HG02943 (cell line): ENCODE measurements at regions not wholly inside any gene's neighbourhood (a gene's known extent, or its start where the extent isn't known, plus 50 kb on each side); places are given as distances from the start of the nearest gene placed in this dataset.

ENCODE experiments used
- ATAC-seq: cut with Tn5 transposase; IDR thresholded peaks from one replicate; pipeline ENCODE4 v1.9.1; 2021; ENCODE audit warnings: mild to moderate bottlenecking, low read depth, moderate library complexity; ENCODE audit not compliant: unreplicated experiment

DNA sequence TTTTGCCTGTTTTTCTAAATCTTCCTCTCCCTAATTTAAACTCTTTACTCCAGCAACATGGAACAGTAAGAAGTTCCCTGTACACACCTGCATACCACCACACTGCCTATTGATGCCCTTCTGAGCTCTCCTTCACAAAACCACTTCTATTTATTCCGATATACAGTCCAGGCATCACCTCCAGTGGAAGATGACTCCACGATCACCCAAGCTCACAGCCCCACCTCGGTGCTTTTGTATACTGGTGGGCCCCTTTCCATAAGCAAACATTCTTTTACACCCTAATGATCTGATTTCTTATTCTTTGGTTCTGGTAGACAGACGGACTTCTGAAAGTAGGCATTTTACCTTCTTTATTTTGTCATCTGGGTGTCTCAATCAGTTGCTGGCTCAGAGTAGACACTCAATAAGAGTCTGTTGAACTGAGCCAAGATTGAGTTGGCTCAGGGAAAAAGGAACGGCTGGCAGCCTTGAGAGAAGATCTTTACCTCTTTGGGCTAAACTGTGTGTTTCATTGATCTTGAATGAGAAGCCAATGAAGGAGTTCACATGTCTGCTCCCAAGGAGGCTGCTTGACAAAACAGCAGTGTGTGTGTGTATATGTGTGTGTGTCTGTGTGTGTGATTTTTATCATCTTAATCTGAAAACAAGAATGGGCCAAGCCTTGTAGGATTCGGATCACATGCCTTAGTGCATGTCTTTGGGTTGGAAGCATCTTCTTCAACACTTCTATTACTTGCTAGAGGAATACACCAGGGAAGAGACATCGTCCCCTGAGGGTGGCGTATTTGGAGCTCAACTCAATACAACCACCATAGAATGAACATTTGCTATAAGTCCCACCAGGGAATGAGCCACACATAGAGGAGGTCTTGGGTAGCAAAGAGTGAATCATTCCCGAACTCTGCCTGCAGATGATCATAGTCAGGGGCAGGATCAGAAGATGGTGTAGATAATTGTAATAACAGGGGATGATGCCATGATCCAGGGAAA lies 341.8 kb downstream of the CYRIA start:
- no peak for ATAC-seq

DNA sequence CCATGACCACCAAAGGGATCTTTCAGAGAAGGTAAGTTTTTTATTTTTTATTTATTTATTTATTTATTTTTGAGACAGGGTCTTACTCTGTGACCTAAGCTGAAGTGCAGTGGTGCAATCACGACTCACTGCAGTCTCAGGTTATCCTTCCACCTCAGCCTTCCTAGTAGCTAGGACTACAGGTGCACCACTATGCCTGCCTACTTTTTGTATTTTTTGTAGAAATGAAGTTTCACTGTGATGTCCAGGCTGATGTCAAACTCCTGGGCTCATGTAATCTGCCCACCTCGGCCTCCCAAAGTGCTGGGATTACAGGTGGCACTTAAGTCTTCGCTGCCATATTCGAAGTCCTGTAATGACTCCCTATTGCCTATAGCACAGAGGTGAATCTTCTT lies 342.5 kb downstream of the CYRIA start:
- ATAC-seq, result no peak

DNA sequence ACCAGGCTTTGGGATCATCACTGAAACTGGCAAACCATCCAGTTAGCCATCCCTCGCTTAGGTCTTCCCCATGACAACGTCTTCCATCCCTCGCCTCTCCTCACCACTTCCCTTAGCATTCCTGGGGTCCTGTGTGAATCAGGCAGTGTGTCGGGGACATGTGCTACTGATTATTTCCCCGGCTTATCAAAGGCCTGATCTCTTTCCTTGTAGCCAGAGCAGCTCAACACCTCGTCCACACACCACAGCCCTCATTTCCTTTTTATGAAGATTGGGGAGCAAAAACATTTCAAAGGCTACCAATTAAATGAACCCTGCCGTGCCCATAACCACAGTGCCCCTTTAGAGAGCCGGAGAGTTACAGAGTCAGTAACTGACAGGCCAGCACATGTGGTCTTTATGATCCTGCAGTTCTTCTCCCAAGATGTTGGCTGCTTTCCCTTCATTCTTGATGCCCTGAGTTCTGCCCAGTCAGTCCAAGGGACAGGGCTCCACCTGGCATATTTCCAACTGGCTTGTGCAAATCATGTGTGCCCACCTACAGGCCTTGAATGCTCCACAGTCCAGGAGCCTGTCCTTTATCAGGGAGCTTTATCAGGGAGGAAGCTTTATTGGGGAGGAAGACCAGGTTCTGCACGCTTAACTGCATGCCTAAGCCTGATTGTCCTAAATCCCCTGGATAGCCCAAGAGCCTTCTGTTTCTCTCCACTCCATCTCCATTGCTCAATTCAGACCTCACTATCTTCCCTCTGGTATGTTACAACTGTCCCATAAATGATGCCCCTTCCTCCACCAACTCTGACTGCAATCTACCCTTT lies 343.1 kb downstream of the CYRIA start:
- no peak for ATAC-seq

DNA sequence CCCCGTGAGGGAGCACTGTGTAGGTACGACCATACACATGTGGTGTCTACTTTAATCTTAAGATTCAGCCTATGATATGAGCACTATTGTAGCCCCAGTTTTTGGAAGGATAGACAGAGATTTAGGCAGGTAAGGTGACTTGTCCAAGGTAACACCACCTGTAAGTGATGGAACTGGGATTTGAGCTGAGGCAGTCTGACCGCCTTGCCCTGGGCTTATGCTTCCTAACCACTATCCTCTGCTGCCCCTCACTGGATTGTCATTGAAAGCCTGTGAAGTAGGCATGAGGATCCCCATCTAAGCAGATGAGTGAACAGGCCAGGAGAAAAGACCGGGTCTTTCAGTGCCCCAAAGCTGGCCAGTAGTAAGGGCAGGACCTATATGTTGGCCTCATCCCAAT lies 343.8 kb downstream of the CYRIA start:
- ATAC-seq, result no peak

- ATAC-seq, result no peak
Measured at GRCh38 chr2:16321256-16321655, 344.4 kb downstream of the CYRIA start.

- no peak for ATAC-seq
Measured at GRCh38 chr2:16320716-16321115, 344.9 kb downstream of the CYRIA start.

DNA sequence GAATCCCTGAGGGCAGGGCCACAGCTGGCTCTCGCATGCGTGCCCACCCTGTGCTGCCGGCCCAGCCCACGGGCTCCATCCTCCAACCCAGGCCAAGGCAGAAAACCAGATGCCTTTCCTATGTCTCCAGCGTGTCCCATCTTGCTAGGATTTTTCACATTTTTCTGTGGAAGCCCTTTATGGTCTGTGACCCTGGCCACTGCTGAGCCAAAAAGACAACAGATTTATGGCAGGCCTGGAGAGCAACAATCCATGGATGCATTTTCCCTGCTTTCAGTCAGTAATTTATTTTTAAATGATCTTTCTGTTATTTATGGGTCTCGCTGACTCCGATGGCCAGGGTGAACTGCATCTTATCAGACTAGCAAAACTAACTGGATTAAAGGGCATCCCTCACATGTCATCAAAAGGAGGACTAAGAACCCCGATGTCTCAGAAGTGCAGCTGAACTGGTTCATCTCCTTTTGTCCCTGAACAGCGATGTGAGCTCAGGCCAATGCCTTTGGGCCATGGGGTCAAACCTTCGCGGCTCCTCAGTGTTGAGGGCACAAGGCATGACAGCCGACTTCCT lies 346.0 kb downstream of the CYRIA start:
- ATAC-seq, result no peak

GRCh38 chr2:16318474-16319195 lies 347.0 kb downstream of the CYRIA start:
- ATAC-seq, result no peak

DNA sequence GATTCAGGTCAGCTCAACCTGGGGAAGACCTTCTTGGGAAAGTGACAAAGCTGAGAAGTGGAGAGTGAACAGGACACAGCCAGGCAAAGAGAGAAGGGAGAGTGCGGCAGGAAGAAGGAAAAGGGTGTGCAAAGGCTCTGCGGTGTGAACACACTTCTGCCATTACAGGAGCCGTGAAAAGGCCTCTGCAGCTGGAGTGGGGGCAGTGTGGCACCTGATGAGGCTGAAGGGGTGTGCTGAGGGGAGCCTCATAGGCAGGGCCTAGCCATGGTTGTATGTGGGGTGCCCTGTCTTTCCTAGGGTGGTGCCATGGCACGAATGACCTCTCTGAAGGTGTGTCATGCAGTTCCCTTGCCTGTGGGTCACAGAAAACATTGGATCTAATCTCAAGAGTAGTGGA lies 347.6 kb downstream of the CYRIA start:
- ATAC-seq, result no peak

GRCh38 chr2:16317211-16317830 lies 348.3 kb downstream of the CYRIA start:
- ATAC-seq, result no peak

GRCh38 chr2:16316456-16317210 lies 349.0 kb downstream of the CYRIA start:
- ATAC-seq, result no peak

GRCh38 chr2:16315908-16316307 lies 349.7 kb downstream of the CYRIA start:
- no peak for ATAC-seq

- ATAC-seq, result no peak
Measured at GRCh38 chr2:16315458-16315835, 350.2 kb downstream of the CYRIA start.

- ATAC-seq, result no peak
Measured at GRCh38 chr2:16314691-16315457, 350.8 kb downstream of the CYRIA start.

DNA sequence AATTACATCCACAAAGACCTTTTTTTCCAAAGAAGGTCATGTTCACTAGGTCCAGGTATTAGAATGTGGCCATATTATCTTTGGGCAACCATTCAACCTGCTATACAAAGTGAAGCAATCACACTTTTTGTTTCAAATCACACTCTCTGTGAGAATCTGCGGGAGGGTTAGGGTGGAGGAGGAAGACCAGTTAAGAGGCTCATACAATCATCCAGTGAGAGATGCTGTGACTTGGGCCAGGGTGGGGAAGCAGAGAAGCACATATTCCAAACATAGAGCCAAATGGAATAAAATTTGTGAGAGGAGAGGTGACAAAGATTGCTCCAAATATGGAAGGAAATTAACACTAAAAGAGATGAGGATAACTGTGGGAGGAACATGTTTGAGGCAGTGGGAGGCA lies 351.6 kb downstream of the CYRIA start:
- ATAC-seq, result no peak

GRCh38 chr2:16313235-16313975 lies 352.2 kb downstream of the CYRIA start:
- ATAC-seq, result no peak

DNA sequence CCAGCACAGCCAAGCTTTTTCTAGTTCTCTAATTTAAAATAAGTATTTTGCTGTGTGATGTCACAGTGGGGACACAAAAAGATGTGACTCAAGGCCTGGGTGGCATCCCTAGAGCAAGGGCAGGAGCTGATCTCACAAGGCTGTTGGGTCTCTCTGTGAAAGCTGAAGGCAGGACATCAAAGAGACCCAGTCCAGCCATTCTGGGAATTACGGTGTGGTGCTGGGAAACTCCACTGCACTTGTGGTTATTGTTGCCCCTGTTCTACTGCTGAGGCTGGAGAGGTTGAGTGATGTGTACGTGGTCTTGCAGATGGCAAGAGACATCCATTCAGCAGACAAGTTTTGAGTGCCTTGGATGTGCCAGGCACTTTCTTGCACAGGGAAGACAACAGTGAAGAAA lies 352.9 kb downstream of the CYRIA start:
- no peak for ATAC-seq
